ENCODE measurements at regions not wholly inside any gene's neighbourhood (a gene's known extent, or its start where the extent isn't known, plus 50 kb on each side); places are given as distances from the start of the nearest gene placed in this dataset.

DNA sequence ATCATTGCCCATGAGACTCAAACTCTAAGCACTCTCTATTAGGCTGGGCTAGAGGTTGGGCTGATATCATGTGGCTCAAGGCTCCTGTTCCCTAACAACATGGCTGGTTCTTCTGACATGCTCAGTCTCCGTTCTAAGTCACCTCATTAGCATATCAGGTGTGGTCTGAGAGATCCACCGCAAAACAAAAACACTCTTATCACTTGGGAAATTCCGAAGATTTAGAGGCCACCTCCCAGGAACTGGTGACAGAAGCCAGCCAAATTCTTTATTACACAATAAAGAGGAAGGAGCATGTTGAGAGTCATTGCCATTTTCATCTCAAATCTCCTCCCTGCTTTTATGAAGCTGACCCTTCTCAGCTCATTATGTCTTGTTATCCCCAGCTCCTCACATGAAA is 107.6 kb downstream of the MSX2 start:
- no peak overlapping the region for H3K4me2 ChIP-seq (ENCODE audit: low read length)
- no peaks in the 10 kb centered on the region for H3K4me1 ChIP-seq (ENCODE audit: control insufficient read depth, low read length)
- no peak for TF ChIP-seq EZH2phosphoT487 (IDR thresholded peaks at IDR 0.05; ENCODE audit: borderline replicate concordance, low read length)
- no peak for TF ChIP-seq CTCF (IDR thresholded peaks at IDR 0.05; ENCODE audit: low read depth, low read length, poor library complexity, severe bottlenecking)
- H3F3A ChIP-seq (ENCODE audit: control insufficient read depth, insufficient read depth), result no peaks in the 10 kb centered on the region
- no peaks in the 10 kb centered on the region for H3K36me3 ChIP-seq (ENCODE audit: control insufficient read depth, low read length)
- no peaks in the 10 kb centered on the region for H4K20me1 ChIP-seq (ENCODE audit: control insufficient read depth, insufficient read depth, low read depth, low read length)
- no peaks in the 10 kb centered on the region for H3K79me2 ChIP-seq (ENCODE audit: control insufficient read depth, low read length)
- no peak overlapping the region for H3K4me3 ChIP-seq (ENCODE audit: low read length)
- no peaks in the 10 kb centered on the region for H3K9me2 ChIP-seq (replicated peaks; ENCODE audit: control insufficient read depth, low read length)
- no peaks in the 10 kb centered on the region for H3K9me3 ChIP-seq (ENCODE audit: control insufficient read depth, insufficient read depth, low read length)
- no peak overlapping the region for H3K27ac ChIP-seq (ENCODE audit: low read depth, low read length)
- H3K27me3 ChIP-seq (ENCODE audit: control insufficient read depth, low read length), result no peaks in the 10 kb centered on the region

DNA sequence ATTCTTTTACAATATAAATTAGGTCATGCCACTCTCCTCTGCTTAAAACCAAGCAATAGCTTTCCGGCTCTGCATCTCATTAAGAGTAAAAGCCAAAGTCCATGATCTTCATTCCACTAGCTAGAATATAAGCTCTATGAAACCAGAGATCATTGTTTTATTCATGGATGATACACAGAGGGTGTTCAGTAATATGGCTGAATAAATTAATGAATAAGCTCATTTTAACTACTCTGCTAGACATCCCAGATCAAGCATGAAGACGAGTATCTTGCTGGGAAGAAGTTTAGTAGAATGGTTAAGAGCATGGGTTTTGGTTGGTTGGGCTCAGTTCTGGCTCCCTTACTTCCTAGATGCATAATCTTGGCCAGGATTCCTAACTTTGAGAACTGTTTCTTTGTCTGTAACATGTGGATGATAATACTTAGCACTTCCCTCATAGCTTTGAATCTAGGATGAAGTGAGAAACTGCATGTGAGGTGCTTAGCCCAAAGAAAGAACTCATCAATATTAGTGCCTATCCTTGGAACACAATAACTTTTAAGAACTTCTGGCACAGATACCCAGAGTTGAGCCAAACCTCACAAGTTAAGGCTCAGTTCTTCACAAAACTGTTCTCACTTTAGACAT is 106.8 kb downstream of the MSX2 start:
- Histone ChIP-seq H3K27me3 (ENCODE audit: control insufficient read depth, low read length) (no peaks in the 10 kb centered on the region), H3K27ac (ENCODE audit: low read depth, low read length) (no peak overlapping the region), H3K4me2 (ENCODE audit: low read length) (no peak overlapping the region), H4K20me1 (ENCODE audit: control insufficient read depth, insufficient read depth, low read depth, low read length) (no peaks in the 10 kb centered on the region), H3K79me2 (ENCODE audit: control insufficient read depth, low read length) (no peaks in the 10 kb centered on the region), H3K9me2 (replicated peaks; ENCODE audit: control insufficient read depth, low read length) (no peaks in the 10 kb centered on the region), H3F3A (ENCODE audit: control insufficient read depth, insufficient read depth) (no peaks in the 10 kb centered on the region), H3K4me3 (ENCODE audit: low read length) (no peak overlapping the region), H3K9me3 (ENCODE audit: control insufficient read depth, insufficient read depth, low read length) (no peaks in the 10 kb centered on the region), H3K4me1 (ENCODE audit: control insufficient read depth, low read length) (no peaks in the 10 kb centered on the region), H3K36me3 (ENCODE audit: control insufficient read depth, low read length) (no peaks in the 10 kb centered on the region)
- TF ChIP-seq EZH2phosphoT487 (IDR thresholded peaks at IDR 0.05; ENCODE audit: borderline replicate concordance, low read length) (no peak), CTCF (IDR thresholded peaks at IDR 0.05; ENCODE audit: low read depth, low read length, poor library complexity, severe bottlenecking) (no peak)

- no peaks in the 10 kb centered on the region for H3K9me2 ChIP-seq (replicated peaks; ENCODE audit: control insufficient read depth, low read length)
- no peaks in the 10 kb centered on the region for H4K20me1 ChIP-seq (ENCODE audit: control insufficient read depth, insufficient read depth, low read depth, low read length)
- TF ChIP-seq CTCF (IDR thresholded peaks at IDR 0.05; ENCODE audit: low read depth, low read length, poor library complexity, severe bottlenecking), result no peak
- no peaks in the 10 kb centered on the region for H3K4me1 ChIP-seq (ENCODE audit: control insufficient read depth, low read length)
- no peaks in the 10 kb centered on the region for H3K79me2 ChIP-seq (ENCODE audit: control insufficient read depth, low read length)
- H3K4me2 ChIP-seq (ENCODE audit: low read length), result no peak overlapping the region
- no peaks in the 10 kb centered on the region for H3F3A ChIP-seq (ENCODE audit: control insufficient read depth, insufficient read depth)
- H3K9me3 ChIP-seq (ENCODE audit: control insufficient read depth, insufficient read depth, low read length), result no peaks in the 10 kb centered on the region
- no peak overlapping the region for H3K27ac ChIP-seq (ENCODE audit: low read depth, low read length)
- H3K36me3 ChIP-seq (ENCODE audit: control insufficient read depth, low read length), result no peaks in the 10 kb centered on the region
- no peak overlapping the region for H3K4me3 ChIP-seq (ENCODE audit: low read length)
- H3K27me3 ChIP-seq (ENCODE audit: control insufficient read depth, low read length), result no peaks in the 10 kb centered on the region
These were observed 105.1 kb downstream of the MSX2 start for GRCh38 chr5:174829511-174829864.

Measured in DOHH2 (cell line).